ENCODE measurements at regions not wholly inside any gene's neighbourhood (a gene's known extent, or its start where the extent isn't known, plus 50 kb on each side); places are given as distances from the start of the nearest gene placed in this dataset.
"Not testable (repeated sequence)": the region's sequence is repeated elsewhere in the genome, so short reads cannot be mapped to it uniquely, and the experiment has no call there.

- no peak for DNase-seq
Measured at GRCh38 chr13:21228738-21229137, 52.3 kb downstream of the MRPL57 start.

GRCh38 chr13:21229241-21230024, 53.0 kb downstream of the MRPL57 start:
- no peak for DNase-seq

GRCh38 chr13:21230516-21230915, 54.1 kb downstream of the MRPL57 start:
- DNase-seq = no peak

GRCh38 chr13:21231426-21231940, 55.0 kb downstream of the MRPL57 start:
- no peak for DNase-seq

GRCh38 chr13:21232196-21232595, 55.7 kb downstream of the MRPL57 start:
- DNase-seq = no peak

GRCh38 chr13:21232599-21232998, 56.1 kb downstream of the MRPL57 start:
- no peak for DNase-seq

GRCh38 chr13:21233086-21233485, 56.6 kb downstream of the MRPL57 start:
- no peak for DNase-seq

- DNase-seq = no peak
Measured at GRCh38 chr13:21234526-21234925, 58.1 kb downstream of the MRPL57 start.

GRCh38 chr13:21235174-21235573, 58.7 kb downstream of the MRPL57 start:
- DNase-seq = no peak

- DNase-seq = no peak
Measured at GRCh38 chr13:21237081-21237480, 60.6 kb downstream of the MRPL57 start.

GRCh38 chr13:21238267-21238666, 61.8 kb downstream of the MRPL57 start:
- no peak for DNase-seq

- DNase-seq = no peak
Measured at GRCh38 chr13:21240586-21240985, 64.1 kb downstream of the MRPL57 start.

GRCh38 chr13:21242236-21242635, 65.8 kb downstream of the MRPL57 start:
- no peak for DNase-seq

GRCh38 chr13:21243045-21243897, 66.8 kb downstream of the MRPL57 start:
- no peak for DNase-seq

- not testable (repeated sequence) for DNase-seq
Measured at GRCh38 chr13:21243898-21244184, 67.4 kb downstream of the MRPL57 start.

- no peak for DNase-seq
Measured at GRCh38 chr13:21246761-21247452, 70.4 kb downstream of the MRPL57 start.

- DNase-seq = no peak
Measured at GRCh38 chr13:21256351-21256761, 79.9 kb downstream of the MRPL57 start.

GRCh38 chr13:21256891-21257290, 80.4 kb downstream of the MRPL57 start:
- DNase-seq = no peak

- DNase-seq = no peak
Measured at GRCh38 chr13:21259571-21260455, 83.4 kb downstream of the MRPL57 start.

- DNase-seq = not testable (repeated sequence)
Measured at GRCh38 chr13:21260561-21261290, 84.3 kb downstream of the MRPL57 start.

GRCh38 chr13:21261487-21262216, 85.2 kb downstream of the MRPL57 start:
- not testable (repeated sequence) for DNase-seq

Measured in NCI-H1048 (cell line).